ENCODE measurements at regions not wholly inside any gene's neighbourhood (a gene's known extent, or its start where the extent isn't known, plus 50 kb on each side); places are given as distances from the start of the nearest gene placed in this dataset.

- TF ChIP-seq, protein P1, sequence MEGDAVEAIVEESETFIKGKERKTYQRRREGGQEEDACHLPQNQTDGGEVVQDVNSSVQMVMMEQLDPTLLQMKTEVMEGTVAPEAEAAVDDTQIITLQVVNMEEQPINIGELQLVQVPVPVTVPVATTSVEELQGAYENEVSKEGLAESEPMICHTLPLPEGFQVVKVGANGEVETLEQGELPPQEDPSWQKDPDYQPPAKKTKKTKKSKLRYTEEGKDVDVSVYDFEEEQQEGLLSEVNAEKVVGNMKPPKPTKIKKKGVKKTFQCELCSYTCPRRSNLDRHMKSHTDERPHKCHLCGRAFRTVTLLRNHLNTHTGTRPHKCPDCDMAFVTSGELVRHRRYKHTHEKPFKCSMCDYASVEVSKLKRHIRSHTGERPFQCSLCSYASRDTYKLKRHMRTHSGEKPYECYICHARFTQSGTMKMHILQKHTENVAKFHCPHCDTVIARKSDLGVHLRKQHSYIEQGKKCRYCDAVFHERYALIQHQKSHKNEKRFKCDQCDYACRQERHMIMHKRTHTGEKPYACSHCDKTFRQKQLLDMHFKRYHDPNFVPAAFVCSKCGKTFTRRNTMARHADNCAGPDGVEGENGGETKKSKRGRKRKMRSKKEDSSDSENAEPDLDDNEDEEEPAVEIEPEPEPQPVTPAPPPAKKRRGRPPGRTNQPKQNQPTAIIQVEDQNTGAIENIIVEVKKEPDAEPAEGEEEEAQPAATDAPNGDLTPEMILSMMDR (IDR thresholded peaks at IDR 0.05; ENCODE audit: low read depth, low read length, missing input control), result no peak
- TF ChIP-seq, protein P2, sequence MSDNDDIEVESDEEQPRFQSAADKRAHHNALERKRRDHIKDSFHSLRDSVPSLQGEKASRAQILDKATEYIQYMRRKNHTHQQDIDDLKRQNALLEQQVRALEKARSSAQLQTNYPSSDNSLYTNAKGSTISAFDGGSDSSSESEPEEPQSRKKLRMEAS (IDR thresholded peaks at IDR 0.05), result no peak
Measured at GRCh38 chrX:121146059-121146628, 98.7 kb downstream of the GLUD2 start (continued).

DNA sequence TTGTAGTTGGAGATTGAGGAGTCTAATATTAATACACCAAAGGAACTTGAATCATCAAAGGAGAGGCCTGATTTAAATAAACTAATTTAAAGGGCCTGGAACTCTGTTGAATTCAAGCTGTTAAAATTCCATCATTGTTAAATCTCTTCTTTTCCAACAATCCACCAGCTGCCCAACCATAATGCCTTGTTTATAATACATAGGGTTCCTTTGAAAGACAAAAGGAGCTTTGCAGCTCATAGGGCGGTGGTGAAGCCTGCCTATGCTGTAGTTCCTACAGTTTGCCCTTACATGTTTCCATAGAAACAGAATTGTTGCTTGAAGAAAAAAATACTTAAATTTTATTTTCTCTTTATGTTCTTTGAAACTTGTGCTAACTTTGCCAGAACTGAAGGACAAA lies 102.8 kb downstream of the GLUD2 start:
- no peak for DNase-seq (ENCODE audit: low spot score)
- Histone ChIP-seq H3K27ac (ENCODE audit: low read depth in 1 of 2, low read length in 2 of 2) (no peak overlapping the region), H3K36me3 (ENCODE audit: control insufficient read depth in 4 of 4, insufficient read depth in 3 of 4, low read depth in 1 of 4, low read length in 3 of 4) (no peaks in the 10 kb centered on the region), H3K9ac (ENCODE audit: low read depth in 1 of 2, low read length in 2 of 2) (no peak overlapping the region), H3K27me3 (ENCODE audit: control insufficient read depth in 4 of 4, insufficient read depth in 4 of 4, low read length in 3 of 4) (no peaks in the 10 kb centered on the region), H3K4me1 (ENCODE audit: control insufficient read depth in 4 of 4, insufficient read depth in 4 of 4, low read length in 3 of 4) (no peaks in the 10 kb centered on the region), H3K4me3 (ENCODE audit: low read depth in 1 of 3, low read length in 3 of 3) (no peak overlapping the region), H3K9me3 (ENCODE audit: control insufficient read depth in 4 of 4, low read length in 3 of 4) (no peaks in the 10 kb centered on the region)
- 97% methylated on average over 1 of the region's 1 CpG for WGBS
- TF ChIP-seq YY1 (IDR thresholded peaks at IDR 0.05), result no peak
- no peak for TF ChIP-seq TAF1 (conservative IDR thresholded peaks at IDR 0.05)
- TF ChIP-seq, protein P3, sequence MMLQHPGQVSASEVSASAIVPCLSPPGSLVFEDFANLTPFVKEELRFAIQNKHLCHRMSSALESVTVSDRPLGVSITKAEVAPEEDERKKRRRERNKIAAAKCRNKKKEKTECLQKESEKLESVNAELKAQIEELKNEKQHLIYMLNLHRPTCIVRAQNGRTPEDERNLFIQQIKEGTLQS (IDR thresholded peaks at IDR 0.05), result no peak
- TF ChIP-seq, protein P2 (IDR thresholded peaks at IDR 0.05), result no peak
- TF ChIP-seq FOXA2 (IDR thresholded peaks at IDR 0.05), result no peak
- TF ChIP-seq SP1 (IDR thresholded peaks at IDR 0.05), result no peak

DNA sequence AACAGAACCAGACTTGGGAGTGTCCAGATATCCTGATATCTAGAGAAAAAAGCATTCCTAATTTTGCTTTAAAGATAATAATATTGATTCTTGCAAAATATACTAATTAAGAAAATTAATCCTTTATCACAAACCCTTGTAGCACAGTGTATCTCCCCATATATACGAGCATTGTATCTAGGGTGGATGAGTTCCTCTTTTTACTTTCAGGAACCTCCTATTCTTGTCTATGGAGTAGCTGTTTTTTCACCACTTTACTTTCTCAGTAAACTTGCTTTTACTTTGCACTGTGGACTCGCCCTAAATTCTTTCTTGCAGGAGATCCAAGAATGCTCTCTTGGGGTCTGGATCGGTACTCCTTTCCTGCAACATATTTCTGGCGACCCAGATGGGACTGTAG lies 103.9 kb downstream of the GLUD2 start:
- WGBS, result 87% methylated on average over 4 of the region's 4 CpGs
- Histone ChIP-seq H3K4me3 (ENCODE audit: low read depth in 1 of 3, low read length in 3 of 3) (no peak overlapping the region), H3K4me1 (ENCODE audit: control insufficient read depth in 4 of 4, insufficient read depth in 4 of 4, low read length in 3 of 4) (no peaks in the 10 kb centered on the region), H3K27me3 (ENCODE audit: control insufficient read depth in 4 of 4, insufficient read depth in 4 of 4, low read length in 3 of 4) (no peaks in the 10 kb centered on the region), H3K9me3 (ENCODE audit: control insufficient read depth in 4 of 4, low read length in 3 of 4) (no peaks in the 10 kb centered on the region), H3K36me3 (ENCODE audit: control insufficient read depth in 4 of 4, insufficient read depth in 3 of 4, low read depth in 1 of 4, low read length in 3 of 4) (no peaks in the 10 kb centered on the region), H3K9ac (ENCODE audit: low read depth in 1 of 2, low read length in 2 of 2) (no peak overlapping the region), H3K27ac (ENCODE audit: low read depth in 1 of 2, low read length in 2 of 2) (no peak overlapping the region)
- TF ChIP-seq FOXA1 (IDR thresholded peaks at IDR 0.05), result no peak
- TF ChIP-seq GABPA (IDR thresholded peaks at IDR 0.05 in 1 of 2, conservative IDR thresholded peaks at IDR 0.05 in 1 of 2), result no peak
- TF ChIP-seq, protein P1 (IDR thresholded peaks at IDR 0.05; ENCODE audit: low read depth, low read length, missing input control), result no peak
- no peak for TF ChIP-seq HNF4A (conservative IDR thresholded peaks at IDR 0.05)
- TF ChIP-seq HNF4G (IDR thresholded peaks at IDR 0.05), result no peak
- TF ChIP-seq, protein P4, sequence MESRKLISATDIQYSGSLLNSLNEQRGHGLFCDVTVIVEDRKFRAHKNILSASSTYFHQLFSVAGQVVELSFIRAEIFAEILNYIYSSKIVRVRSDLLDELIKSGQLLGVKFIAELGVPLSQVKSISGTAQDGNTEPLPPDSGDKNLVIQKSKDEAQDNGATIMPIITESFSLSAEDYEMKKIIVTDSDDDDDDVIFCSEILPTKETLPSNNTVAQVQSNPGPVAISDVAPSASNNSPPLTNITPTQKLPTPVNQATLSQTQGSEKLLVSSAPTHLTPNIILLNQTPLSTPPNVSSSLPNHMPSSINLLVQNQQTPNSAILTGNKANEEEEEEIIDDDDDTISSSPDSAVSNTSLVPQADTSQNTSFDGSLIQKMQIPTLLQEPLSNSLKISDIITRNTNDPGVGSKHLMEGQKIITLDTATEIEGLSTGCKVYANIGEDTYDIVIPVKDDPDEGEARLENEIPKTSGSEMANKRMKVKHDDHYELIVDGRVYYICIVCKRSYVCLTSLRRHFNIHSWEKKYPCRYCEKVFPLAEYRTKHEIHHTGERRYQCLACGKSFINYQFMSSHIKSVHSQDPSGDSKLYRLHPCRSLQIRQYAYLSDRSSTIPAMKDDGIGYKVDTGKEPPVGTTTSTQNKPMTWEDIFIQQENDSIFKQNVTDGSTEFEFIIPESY (IDR thresholded peaks at IDR 0.05), result no peak
- TF ChIP-seq NR2F2 (IDR thresholded peaks at IDR 0.05), result no peak
- TF ChIP-seq FOXA2 (IDR thresholded peaks at IDR 0.05), result no peak
- no peak for DNase-seq (ENCODE audit: low spot score)
